ENCODE measurements at regions not wholly inside any gene's neighbourhood (a gene's known extent, or its start where the extent isn't known, plus 50 kb on each side); places are given as distances from the start of the nearest gene placed in this dataset.

DNA sequence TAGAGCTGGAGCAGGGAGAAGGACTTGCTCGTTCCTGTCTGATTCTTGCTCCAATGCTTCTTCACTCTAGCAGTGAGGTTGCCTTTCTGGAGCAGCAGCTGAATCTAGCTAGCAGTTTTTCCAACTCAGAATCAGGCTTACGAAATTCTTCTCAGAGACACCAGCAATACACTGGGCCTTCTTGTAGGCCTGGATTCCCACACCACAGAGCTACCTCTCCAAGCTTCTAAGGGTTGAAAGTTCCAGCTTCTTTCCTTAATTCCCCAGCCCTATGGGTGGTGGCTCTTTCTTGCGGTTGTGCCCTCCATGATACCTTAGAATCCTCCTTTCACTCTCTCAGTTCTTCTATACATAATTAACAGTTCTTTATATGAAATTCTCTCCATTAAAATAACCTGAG is 586.6 kb downstream of the INHBA start:
- DNase-seq, result no peak
- H2AFZ ChIP-seq (ENCODE audit: low read depth), result no peak overlapping the region
- no peaks in the 10 kb centered on the region for H3K36me3 ChIP-seq (replicated peaks in 1 of 2; ENCODE audit: control insufficient read depth in 1 of 2, insufficient read depth in 2 of 2, low read length in 1 of 2)
- H3K4me3 ChIP-seq (ENCODE audit: low read depth in 2 of 2, low read length in 1 of 2), result no peak overlapping the region
- no peak overlapping the region for H3K4me2 ChIP-seq
- peaks cover 0 to 5% of the 10 kb centered on the region in 2 experiments; a peak in 2 of 4 replicates for H3K4me1 ChIP-seq (ENCODE audit: control insufficient read depth in 1 of 2, insufficient read depth in 2 of 2, low read depth in 1 of 2, low read length in 1 of 2)
- H3K27ac ChIP-seq (ENCODE audit: low read depth in 2 of 2, low read length in 1 of 2), result no peak overlapping the region
- CTCF ChIA-PET, result interaction anchor here (0.5 to 1.2 kb wide), 5 partner anchors 9 to 113 kb away, joined by 3 to 5 read pairs (median 3); no protein-coding TSS in a partner anchor
- no peaks in the 10 kb centered on the region for H3K9me2 ChIP-seq
- 88% methylated on average over 3 of the region's 3 CpGs for WGBS (ENCODE audit: low lambda C conversion rate)
- POLR2A ChIA-PET, result no interaction called here
- no peaks in the 10 kb centered on the region for H3K27me3 ChIP-seq (ENCODE audit: insufficient read depth)
- no peaks in the 10 kb centered on the region for H3F3A ChIP-seq (replicated peaks; ENCODE audit: insufficient read depth)
- no peaks in the 10 kb centered on the region for H3K9me3 ChIP-seq
- no peaks in the 10 kb centered on the region for H4K20me1 ChIP-seq (ENCODE audit: insufficient read depth)
- H3K9ac ChIP-seq, result no peak overlapping the region
- no peaks in the 10 kb centered on the region for H3K79me2 ChIP-seq (ENCODE audit: insufficient read depth)
- no peak for TF ChIP-seq JUND (IDR thresholded peaks at IDR 0.05)
- TF ChIP-seq, protein P1, sequence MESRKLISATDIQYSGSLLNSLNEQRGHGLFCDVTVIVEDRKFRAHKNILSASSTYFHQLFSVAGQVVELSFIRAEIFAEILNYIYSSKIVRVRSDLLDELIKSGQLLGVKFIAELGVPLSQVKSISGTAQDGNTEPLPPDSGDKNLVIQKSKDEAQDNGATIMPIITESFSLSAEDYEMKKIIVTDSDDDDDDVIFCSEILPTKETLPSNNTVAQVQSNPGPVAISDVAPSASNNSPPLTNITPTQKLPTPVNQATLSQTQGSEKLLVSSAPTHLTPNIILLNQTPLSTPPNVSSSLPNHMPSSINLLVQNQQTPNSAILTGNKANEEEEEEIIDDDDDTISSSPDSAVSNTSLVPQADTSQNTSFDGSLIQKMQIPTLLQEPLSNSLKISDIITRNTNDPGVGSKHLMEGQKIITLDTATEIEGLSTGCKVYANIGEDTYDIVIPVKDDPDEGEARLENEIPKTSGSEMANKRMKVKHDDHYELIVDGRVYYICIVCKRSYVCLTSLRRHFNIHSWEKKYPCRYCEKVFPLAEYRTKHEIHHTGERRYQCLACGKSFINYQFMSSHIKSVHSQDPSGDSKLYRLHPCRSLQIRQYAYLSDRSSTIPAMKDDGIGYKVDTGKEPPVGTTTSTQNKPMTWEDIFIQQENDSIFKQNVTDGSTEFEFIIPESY (IDR thresholded peaks at IDR 0.05; ENCODE audit: borderline replicate concordance, low read depth), result no peak
- no peak for TF ChIP-seq EZH2phosphoT487 (IDR thresholded peaks at IDR 0.05; ENCODE audit: borderline replicate concordance, low read depth)
- no peak for TF ChIP-seq NRF1 (IDR thresholded peaks at IDR 0.05; ENCODE audit: low read depth, low read length)
- TF ChIP-seq GATA2 (CRISPR knock-in tag; IDR thresholded peaks at IDR 0.05), result no peak
- TF ChIP-seq, protein P2, sequence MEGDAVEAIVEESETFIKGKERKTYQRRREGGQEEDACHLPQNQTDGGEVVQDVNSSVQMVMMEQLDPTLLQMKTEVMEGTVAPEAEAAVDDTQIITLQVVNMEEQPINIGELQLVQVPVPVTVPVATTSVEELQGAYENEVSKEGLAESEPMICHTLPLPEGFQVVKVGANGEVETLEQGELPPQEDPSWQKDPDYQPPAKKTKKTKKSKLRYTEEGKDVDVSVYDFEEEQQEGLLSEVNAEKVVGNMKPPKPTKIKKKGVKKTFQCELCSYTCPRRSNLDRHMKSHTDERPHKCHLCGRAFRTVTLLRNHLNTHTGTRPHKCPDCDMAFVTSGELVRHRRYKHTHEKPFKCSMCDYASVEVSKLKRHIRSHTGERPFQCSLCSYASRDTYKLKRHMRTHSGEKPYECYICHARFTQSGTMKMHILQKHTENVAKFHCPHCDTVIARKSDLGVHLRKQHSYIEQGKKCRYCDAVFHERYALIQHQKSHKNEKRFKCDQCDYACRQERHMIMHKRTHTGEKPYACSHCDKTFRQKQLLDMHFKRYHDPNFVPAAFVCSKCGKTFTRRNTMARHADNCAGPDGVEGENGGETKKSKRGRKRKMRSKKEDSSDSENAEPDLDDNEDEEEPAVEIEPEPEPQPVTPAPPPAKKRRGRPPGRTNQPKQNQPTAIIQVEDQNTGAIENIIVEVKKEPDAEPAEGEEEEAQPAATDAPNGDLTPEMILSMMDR (IDR thresholded peaks at IDR 0.05), result no peak
- TF ChIP-seq FOXM1 (IDR thresholded peaks at IDR 0.05; ENCODE audit: low read depth), result no peak
- TF ChIP-seq RAD21 (IDR thresholded peaks at IDR 0.05; ENCODE audit: low read length), result no peak
- no peak for TF ChIP-seq SIN3A (IDR thresholded peaks at IDR 0.05; ENCODE audit: borderline replicate concordance, low read depth, low read length)
- TF ChIP-seq TEAD4 (IDR thresholded peaks at IDR 0.05; ENCODE audit: borderline replicate concordance, insufficient read depth), result no peak
- no peak for TF ChIP-seq EP300 (IDR thresholded peaks at IDR 0.05; ENCODE audit: borderline replicate concordance in 1 of 2, low read depth in 1 of 2, low read length in 1 of 2)
- no peak for TF ChIP-seq CHD2 (IDR thresholded peaks at IDR 0.05; ENCODE audit: low read length, partially characterized antibody)
- TF ChIP-seq, protein P3, sequence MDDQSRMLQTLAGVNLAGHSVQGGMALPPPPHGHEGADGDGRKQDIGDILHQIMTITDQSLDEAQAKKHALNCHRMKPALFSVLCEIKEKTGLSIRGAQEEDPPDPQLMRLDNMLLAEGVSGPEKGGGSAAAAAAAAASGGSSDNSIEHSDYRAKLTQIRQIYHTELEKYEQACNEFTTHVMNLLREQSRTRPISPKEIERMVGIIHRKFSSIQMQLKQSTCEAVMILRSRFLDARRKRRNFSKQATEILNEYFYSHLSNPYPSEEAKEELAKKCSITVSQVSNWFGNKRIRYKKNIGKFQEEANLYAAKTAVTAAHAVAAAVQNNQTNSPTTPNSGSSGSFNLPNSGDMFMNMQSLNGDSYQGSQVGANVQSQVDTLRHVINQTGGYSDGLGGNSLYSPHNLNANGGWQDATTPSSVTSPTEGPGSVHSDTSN (IDR thresholded peaks at IDR 0.05), result no peak
- TF ChIP-seq NFIC (IDR thresholded peaks at IDR 0.05; ENCODE audit: borderline replicate concordance), result no peak
- TF ChIP-seq RXRA (IDR thresholded peaks at IDR 0.05; ENCODE audit: borderline replicate concordance, low read depth), result no peak
- no peak for TF ChIP-seq GABPA (IDR thresholded peaks at IDR 0.05; ENCODE audit: low read depth)
- TF ChIP-seq, protein P4, sequence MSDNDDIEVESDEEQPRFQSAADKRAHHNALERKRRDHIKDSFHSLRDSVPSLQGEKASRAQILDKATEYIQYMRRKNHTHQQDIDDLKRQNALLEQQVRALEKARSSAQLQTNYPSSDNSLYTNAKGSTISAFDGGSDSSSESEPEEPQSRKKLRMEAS (IDR thresholded peaks at IDR 0.05; ENCODE audit: low read depth), result no peak
- no peak for TF ChIP-seq TAF1 (IDR thresholded peaks at IDR 0.05; ENCODE audit: borderline replicate concordance, low read depth, low read length)

Data from SK-N-SH (cell line).